Activated naive CD4-positive, alpha-beta T cell treated with anti-CD3 and anti-CD28 coated beads, Interleukin-2, amount 50 U/mL, for 16 hours (primary cell): ENCODE measurements at regions not wholly inside any gene's neighbourhood (a gene's known extent, or its start where the extent isn't known, plus 50 kb on each side); places are given as distances from the start of the nearest gene placed in this dataset.

Experiments
- DNase-seq: peaks from one replicate; pipeline ENCODE4 v3.0.0-alpha.2; 2020

DNA sequence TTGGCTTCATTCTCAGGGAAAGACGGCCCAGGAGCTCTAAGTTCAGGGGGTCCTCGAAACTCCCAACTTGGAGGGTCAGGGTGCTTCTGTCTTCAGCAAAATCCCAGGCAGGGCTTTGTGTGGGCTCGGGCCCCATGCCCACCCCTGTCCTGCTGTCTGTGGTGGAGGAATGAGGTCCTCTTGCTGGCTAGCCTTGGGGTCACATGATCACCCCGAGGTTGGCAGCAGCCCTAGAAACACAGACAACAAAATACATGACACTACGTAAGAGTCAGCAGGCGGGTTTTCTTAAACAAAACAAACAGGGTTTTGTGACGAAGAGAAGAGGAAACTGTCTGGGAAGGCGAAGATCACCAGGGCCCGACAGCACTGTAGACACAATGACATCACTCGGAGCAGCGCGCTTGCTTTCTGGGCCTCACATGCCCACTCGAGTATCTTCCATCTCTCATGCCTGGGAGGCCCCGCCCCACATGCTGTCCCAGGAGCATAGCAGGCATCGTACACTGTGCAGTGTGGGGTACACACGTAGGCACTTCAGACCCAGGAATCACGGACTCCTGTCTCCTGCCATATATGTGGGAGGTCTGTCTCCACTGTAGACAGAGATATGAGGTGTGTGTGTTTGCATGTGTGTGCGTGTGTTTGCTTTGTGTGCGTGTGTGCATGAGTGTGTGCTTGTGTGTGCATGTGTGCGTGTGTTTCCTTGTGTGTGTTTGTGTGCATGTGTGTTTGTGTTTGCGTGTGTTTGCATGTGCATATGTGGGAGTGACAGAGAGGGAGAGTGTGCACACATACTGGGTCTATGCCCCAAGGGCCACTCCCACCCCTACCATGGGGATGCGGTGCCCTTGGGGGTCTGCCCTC, 94.7 kb downstream of the SIK1 start:
- no peak for DNase-seq

DNA sequence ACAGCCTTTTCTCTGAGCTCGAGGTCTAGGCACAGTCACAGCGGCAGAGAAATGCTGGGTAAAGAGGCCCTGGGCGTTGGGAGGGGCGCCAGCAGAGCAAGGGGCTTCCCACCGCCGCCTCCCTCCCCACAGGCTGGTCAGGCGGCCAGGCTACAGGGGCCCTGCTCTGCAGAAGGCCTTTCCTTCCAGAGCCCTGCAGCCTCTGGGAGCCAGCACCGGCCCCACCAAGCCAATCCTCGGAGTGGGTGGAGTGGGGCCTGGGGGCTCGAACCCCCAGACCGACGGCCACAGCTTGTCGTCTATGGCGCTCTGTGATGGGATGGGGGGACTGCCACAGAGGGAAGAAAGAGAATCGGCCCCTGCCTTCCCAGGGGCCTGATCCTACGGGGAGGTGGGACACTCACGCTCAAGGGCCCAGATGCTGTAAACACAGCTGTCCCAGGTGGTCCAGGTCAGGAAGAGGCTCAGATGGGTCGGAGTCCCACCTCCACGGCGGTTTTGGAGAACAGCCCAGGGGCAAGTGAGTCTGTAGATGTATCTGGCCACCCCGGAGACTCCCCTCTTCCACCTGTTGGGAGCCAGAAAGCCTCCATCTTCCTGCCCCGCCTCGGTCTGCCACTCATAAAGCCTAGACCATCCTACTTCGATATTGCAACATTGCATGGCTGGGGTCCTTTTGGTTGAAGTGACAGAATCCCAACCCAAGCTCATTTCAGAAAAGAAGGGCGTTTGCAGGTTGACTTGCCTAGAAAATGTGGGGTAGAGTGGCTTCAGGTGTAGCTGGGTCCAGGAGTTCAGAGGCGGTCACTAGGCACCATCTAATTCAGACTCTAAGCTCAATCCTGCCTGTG, 95.6 kb downstream of the SIK1 start:
- no peak for DNase-seq

DNA sequence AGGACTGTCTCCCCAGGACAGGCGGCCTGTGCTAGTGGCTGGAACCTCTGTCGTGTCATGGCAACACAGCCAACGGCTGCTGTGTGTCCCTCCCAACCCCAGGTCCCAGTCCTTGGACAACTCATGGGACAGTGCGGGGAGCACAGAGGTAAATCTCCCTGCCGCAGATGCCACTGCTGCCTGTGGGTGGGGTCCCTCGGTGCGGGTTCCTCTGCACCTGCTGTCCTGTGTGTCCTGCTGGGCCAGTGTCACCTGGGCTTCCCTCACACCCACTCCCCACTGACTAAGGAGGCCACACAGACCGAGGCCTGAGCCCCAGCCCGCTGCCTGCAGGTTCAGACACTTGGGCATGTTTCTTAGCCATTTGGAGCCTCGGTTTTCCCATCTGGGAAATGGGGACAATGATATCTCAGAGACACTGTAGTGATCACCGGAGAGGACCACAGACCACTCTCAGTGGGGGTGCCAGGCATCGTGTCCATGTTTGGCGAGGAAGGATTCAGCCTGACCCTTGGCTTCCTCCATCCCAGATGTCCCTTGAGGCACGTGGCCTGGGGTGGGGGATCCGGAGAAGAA, 96.5 kb downstream of the SIK1 start:
- no peak for DNase-seq

DNA sequence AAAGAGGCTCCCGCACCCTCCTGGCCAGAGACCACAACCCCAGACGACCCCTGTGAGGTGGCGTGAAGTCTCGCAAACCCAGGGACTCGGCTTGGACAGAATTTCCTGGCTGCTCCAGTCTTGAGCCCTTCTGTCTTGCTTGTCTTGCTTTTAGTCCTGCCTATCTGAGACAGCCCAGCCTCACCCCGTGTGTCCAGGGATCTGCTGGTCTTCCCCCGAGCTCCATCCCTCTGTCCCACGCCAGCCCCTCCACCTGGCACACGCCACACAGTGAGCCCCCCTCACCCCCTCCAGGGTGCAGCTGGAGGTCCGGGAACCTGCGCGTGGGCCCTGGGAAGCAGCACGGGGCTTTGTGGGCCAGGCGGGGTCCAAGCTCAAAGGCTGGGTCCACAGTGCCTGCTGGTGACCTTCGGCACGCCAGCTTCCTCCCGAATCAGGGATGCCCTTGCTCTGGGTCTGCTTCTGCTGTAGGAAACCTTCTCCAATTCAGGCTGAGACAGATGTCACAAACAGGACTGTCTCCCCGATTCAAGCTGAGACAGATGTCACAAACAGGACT, 97.1 kb downstream of the SIK1 start:
- no peak for DNase-seq

DNA sequence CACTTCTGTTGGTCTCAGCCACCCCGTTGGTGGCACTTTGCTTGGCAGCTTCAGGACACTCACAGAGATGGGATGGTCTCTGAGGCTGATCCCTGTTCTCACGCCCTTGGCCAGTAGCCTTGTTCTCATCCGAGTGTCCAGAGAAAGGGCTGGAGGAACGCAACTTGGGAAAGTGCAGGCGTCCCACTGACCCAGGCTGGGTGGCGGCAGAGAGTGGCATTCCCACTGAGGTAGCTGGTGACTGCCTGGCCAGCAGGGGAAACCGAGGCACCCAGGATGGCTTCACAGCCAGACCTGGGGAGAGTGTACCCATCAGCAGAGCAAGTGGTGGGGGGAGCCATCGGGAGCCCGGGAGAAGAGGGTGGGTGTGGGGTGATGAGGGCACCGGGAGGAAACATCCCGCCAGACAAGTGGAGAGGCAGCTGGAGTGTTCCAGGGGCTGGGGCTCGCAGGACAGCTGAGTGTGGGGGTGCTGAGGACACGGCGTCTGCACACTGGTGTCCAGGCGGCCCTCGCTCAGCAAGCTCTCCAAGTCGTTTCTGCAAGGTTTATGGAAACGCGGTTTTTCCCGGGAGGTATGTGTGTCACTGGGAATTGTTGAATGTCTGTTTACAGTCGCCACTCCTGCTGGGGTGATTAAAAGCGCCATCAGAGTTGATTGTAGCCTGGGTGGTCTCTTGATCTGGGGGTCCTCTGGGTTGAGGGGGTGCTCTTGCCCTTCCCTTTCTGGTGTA, 97.8 kb downstream of the SIK1 start:
- no peak for DNase-seq

DNA sequence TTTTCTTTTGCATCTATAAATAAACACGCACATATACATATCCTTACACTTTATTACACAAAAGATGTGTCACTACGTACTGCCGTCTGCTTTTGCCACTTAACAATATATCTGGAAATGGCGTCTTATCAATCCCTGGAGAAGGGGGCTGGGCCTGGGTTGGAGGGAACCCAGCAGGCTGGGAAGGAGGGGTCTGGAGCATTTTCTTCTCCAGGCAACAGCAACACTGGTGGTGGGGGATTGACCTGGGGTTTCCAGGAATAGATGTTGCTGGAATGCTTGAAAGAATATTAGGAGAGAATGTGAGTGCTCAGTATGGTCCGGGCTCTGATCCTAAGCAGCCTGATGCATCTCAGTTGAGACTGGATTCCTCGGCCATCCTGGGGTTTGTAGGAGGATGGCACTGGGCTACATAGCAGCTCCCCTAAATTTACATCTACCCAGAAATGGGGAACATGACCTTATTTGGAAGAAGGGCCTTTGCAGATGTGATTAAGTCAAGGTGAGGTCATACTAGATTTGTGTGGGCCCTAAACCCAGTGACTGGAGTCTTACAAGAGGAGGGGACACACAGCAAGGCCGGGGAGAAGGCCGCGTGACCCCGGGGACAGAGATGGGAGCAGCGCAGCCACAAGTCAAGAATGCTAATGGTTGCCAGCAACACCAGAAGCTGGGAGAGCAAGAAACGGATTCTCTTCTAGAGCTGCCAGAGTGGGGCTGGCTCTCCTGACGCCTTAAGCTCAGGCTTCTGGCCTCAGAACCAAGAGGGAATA, 98.6 kb downstream of the SIK1 start:
- no peak for DNase-seq

DNA sequence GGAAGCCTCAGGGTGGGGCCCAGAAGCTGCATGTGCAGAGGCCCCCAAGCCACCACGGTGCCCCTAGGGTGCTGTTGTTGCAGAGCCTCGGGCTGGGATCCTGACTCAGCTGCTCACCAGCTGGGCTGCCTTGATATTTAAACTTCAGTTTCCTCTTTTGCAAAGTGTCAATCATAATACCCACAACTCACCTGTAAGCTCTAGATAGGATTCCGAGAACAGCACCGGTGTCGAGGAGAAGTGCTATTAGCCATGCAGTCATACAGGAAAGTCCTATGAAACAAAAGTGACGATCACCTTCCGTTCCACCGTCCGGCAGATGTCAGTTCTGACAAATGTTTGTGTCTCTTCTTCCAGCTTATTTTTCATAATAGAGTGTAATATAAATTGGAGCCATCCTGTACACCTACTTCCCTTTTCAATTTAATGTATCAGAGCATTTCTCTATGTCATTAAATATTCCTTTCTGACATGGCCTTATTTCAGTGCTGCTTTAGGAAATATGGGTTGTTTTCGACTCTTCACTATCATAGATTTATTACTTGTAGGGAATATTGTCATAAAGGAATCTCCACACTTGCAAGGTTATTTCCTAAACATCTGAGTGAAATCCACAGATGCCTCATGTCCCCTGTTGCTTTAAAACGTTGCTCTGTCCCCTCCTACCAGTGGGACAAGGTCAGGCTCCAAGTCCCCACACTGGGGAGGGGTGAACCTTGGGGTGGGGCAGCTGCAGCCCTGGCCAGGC, 100.8 kb downstream of the SIK1 start:
- DNase-seq = no peak

DNA sequence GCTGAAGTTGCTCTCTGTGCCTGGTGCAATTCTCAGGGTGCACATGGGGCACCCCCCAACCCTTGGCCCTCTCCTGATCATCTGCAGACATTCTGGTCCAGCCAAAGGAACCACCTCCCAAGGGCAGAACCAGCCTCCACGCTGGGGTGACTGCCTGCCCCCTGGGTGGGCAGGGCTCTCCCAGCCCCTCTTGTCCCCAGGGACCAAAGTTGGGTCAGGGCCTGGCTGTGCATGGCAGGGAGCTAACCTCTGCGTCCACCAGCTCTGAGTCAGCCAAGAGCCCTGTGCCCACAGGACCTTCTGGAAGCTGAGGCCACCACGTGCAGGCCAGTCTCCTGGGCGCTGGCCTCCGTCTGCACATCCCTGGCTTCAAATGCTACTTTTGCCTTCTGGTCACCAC, 101.9 kb downstream of the SIK1 start:
- no peak for DNase-seq

DNA sequence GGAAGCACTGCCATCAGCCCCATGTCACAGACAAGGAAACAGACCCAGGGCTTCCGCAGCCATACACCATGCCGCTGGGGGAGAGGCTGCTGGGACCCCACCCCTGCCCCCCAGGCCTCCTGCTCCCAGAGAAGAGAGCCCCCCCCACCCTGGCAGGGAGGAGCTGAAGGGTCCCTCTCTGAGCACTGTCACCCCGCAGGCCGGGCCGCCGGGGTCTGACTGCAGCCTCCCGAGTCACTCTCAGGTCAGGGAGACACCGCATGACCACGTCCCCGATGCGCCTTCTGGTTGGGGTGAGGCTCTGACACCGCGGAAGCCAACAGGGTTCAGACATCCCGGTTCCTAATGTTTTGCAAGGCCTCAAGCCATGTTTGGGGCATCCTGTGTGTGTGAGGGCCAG, 102.3 kb downstream of the SIK1 start:
- DNase-seq = no peak

DNA sequence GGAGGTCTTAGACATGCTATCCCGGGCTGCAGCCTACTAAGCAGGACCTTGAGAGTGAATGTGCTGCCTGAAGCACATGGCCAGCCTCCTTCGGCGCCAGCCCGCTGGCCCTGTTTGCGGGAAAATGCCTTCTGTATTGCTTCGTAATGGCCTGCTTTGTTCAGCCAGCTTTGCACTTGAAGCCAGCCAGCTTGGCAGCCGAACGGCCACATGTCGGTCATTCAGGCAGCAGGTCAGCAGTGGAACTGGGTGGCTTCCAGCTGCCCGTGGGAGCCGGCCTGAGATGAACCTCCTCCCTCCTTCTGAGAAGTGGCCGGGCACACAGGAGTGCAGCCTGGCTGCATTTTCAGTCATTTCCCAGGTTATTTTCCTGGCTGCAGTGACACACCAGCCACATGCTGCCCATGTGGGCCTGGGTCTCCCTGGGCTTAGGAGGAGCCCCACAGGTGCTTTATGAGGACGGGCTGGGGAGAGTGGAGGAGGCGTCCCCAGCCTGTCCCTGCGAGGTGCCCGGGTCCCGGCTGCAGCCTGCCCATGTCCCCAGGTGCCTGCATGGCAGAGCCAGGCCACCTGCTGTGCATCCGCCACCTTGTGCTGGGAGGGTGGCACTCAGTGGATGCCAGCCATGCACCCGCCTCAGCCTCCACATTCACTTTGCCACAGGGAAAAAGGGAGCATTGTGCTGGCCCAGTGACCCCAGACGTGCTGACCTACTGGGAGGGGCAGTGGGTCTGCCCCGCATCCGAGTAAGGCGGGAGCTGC, 103.5 kb downstream of the SIK1 start:
- DNase-seq = no peak

DNA sequence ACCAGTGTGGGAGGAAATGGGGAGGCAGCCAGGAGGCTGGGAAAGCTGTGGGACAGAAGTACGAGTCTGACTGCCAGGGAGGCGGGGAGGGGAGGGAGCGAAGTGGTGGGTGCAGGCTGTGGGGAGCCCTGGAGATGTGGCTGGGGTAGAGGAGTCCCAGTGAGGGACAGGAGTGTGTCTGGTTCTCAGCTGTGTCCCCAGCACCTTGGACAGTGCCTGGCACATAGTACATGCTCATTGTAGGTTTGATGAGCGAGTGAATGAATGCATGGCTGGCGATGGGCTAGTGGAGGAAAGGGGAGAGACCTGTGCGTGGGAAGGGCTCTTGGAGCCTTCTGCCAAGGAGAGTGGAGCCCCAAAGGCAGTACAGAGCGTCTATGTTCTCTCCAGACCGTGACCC, 104.1 kb downstream of the SIK1 start:
- DNase-seq = no peak

DNA sequence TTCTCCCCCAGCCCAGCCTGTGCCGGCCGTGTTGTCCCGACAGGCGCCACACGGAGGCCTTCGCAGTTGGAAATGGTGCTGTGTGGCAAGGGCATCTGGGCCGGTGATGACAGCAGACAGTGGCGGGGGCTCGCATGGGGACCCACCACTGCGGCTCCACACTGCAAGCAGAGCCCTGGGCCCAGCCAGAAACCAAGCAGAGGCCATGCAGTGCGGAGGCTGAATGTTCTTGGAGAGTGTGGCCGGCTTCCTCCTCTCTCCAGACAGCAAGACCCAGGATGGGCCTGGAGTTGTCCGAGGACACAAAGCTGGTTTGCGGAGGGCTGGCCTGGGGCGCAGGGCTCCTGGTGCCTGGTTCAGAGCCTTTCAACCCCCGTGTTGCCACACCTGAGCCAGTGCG, 104.6 kb downstream of the SIK1 start:
- no peak for DNase-seq

DNA sequence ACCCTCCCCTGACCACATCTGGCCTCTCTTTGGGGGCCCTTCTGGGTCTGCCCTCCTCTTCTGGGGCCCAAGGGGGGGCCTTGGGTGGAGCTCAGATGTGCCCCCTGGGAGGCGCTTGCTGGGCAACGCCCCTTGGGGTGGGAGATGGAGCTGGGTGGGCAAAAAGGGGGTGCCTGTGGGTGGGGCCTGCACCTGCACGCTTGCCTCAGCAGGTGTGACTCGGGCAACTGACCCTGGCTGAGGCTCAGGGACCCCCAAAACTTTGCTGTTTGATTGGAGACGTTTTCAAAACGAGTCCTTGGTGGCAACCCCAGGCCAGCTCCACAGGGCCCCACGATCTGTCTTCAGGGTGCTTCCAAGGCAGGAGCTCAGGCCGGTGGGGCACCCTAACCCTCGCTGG, 105.3 kb downstream of the SIK1 start:
- no peak for DNase-seq

DNA sequence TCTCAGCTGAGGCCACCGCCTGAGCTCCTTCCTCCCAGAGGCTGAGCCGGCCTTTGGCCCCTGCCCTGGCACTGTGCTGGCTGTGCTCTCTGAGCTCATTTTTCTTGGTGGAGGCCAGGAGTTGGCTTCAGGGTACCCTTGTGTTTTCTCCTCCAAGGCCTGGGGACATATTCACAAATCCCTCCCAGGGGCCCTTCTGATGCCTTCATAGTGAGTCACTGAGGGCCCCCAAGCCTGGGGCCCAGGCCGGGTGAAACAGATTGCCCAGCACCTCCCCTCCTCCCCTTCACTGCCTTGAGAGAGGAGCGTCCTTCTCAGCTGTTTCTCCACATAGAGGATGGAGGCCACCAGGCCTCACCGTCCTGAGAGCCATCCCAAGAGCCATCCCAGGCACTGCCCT, 105.8 kb downstream of the SIK1 start:
- DNase-seq = no peak

DNA sequence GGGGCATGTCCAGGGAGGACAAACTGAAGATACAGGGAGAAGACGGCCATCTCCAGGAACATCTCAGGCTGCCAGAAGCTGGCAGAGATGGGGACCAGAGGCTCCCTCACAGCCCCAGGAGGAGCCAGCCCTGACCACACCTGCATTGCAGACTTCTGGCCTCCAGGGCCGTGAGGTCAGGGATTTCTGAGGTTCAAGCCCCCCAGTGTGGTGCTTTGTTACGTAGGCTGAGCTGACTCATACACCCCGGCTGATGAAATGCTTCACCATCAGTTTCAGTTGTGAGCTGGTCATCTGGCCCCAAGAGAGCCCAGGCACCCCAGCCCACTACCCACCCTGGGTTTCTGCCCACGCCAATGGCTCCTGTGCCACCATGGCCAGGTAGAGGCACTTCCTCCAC, 106.4 kb downstream of the SIK1 start:
- DNase-seq = no peak

DNA sequence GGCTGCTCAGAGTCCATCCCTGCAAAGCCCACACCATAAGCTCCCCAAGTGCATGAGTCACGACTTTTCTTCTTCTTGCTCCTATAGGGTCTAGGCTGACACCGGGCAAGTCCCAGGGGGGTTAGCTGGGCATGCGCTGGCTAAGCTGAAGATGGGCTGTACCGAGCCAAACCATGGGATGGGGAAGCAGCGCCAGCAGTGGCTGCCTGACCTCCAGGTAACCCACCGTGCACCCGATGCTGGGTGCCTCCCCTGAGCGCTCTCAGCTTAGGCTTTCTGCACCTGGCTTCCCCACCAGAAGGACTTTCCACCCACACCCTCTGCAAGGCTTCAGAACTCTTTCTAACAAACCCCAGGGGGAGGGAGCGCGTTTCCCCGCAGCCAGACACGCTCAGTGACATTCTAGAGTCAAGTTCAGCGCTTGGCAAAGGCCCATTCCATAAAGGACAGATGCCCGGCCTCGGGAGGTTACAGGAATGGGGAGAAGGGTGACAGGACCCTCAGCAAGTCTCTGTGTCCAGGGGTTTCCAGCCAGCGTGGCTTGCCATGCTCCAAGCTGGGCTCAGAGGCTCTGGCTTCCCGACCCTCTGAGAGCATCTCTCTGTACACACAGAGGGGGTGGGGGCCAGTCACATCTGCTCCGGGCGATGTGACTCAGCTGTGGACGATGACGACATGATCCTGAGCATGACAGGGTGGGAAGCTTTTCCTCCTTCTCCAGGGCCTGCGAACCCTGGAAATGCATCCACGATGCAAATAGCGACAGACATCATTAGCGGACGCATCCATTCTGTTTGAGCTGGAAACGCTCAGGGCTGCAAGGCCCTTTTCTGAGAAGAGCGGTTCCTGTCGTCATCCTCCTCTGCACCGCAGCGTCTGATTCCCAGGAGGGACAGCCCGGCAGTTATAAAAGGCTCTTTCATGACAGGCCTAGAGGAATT, 107.8 kb downstream of the SIK1 start:
- no peak for DNase-seq

DNA sequence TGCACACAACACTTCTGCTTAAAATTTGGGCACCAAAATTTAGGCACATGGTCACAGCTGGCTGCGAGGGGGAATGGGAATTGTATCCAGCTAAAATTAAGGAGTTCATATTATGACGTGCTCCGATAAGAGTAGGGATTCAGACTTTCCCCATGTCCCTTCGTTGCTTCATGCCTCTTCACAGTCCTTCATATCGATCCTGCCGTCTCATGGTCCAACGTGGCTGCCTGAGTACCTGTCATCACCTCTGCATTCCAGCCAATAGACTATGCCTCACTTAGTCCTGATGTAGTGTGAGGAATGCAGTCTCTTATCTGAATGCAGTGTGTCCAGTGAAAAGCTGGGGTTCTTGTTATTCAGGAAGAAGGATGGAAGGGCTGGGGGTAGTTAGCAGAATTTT, 108.6 kb downstream of the SIK1 start:
- DNase-seq = no peak

DNA sequence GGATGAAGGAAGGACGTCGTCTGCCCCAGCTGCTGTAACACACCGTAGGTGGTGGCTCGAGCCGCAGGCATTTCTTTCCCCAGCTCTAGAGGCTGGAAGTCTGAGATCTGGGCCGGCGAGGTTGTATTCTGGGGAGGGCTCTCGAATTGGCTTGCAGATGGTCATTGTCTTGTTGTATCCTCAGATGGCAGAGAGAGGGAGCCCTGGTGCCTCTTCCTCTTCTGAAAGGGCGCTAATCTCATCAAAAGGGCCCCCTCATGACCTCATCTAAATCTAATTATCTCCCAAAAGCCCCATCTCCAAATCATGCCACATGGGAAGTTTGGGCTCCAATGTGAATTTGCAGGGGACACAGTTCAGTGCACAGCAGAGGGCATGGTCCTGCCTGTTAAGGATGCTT, 109.0 kb downstream of the SIK1 start:
- no peak for DNase-seq

DNA sequence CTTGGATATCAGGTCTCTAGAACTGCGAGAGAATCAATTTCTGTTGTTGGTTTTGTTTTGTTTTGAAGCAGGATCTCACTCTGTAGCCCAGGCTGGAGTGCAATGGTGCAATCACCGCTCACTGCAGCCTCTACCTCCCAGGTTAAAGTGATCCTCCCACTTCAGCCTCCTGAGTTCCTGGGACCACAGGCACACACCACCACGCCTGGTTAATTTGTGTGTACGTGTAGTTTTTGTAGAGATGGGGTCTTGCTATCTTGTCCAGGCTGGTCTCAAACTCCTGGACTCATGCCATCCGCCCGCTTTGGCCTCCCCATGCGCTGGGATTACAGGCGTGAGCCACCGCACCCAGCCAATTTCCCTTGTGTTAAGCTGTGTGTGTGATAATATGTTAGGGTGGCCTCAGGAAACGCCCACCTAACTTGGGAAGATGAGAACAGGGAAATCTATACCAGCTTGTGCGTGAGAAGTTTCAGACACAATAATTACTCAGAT, 109.6 kb downstream of the SIK1 start:
- DNase-seq = no peak
